GM23338 (cell line): ENCODE measurements at regions not wholly inside any gene's neighbourhood (a gene's known extent, or its start where the extent isn't known, plus 50 kb on each side); places are given as distances from the start of the nearest gene placed in this dataset.

Source experiments
- CREB1 ChIP-seq: fragments of 250-450 bp; sonication (Bioruptor Pico); IDR thresholded peaks from 2 replicates; pipeline ENCODE4 v1.5.0; 2020; ENCODE audit warnings: low read depth, mild to moderate bottlenecking, moderate library complexity
- CTCF ChIP-seq, 2 experiments: fragments of 200-600 bp in 1 of 2; sonication (generic) in 1 of 2; conservative IDR thresholded peaks; 2 replicates each; pipeline versions ENCODE4 v1.5.1 to v1.6.1; 2016 to 2017; ENCODE audit warnings: antibody characterized with exemption in 2 of 2, low read depth in 2 of 2, mild to moderate bottlenecking in 2 of 2, moderate library complexity in 1 of 2
- ETS1 ChIP-seq: IDR thresholded peaks from 2 replicates; pipeline ENCODE4 v1.6.1; 2016; ENCODE audit warnings: antibody characterized with exemption
- EZH2 ChIP-seq: fragments of 200-600 bp; sonication (generic); IDR thresholded peaks from one replicate; pipeline ENCODE4 v1.8.0; 2017; ENCODE audit warnings: antibody characterized with exemption, mild to moderate bottlenecking, low read depth; ENCODE audit not compliant: unreplicated experiment
- EZH2phosphoT487 ChIP-seq: fragments of 200-600 bp; sonication (generic); IDR thresholded peaks from one replicate; pipeline ENCODE4 v1.8.1; 2018; ENCODE audit warnings: antibody characterized with exemption; ENCODE audit not compliant: unreplicated experiment
- JUNB ChIP-seq: IDR thresholded peaks from one replicate; pipeline ENCODE4 v1.6.1; 2016; ENCODE audit warnings: antibody characterized with exemption; ENCODE audit not compliant: unreplicated experiment
- NANOG ChIP-seq: IDR thresholded peaks from 2 replicates; pipeline ENCODE4 v1.6.1; 2016; ENCODE audit warnings: antibody characterized with exemption, borderline replicate concordance
- POLR2AphosphoS5 ChIP-seq: IDR thresholded peaks from 2 replicates; pipeline ENCODE4 v1.6.1; 2016; ENCODE audit warnings: antibody characterized with exemption, low read depth
- REST ChIP-seq: IDR thresholded peaks from one replicate; pipeline ENCODE4 v1.6.1; 2018; ENCODE audit warnings: antibody characterized with exemption; ENCODE audit not compliant: unreplicated experiment
- STAT1 ChIP-seq: IDR thresholded peaks from one replicate; pipeline ENCODE4 v1.6.1; 2016; ENCODE audit warnings: antibody characterized with exemption; ENCODE audit not compliant: unreplicated experiment
- ZNF331 ChIP-seq: fragments of 250-450 bp; sonication (Bioruptor Pico); IDR thresholded peaks from 2 replicates; pipeline ENCODE4 v1.5.0; 2020; ENCODE audit warnings: low read depth, mild to moderate bottlenecking, moderate library complexity

GRCh38 chr1:58045094-58045705, 501.3 kb downstream of the OMA1 start:
- TF ChIP-seq CTCF (conservative IDR thresholded peaks at IDR 0.05; ENCODE audit: low read depth in 2 of 2) (no peak), EZH2phosphoT487 (no peak), REST (no peak), JUNB (no peak), EZH2 (no peak), ETS1 (no peak), STAT1 (no peak), CREB1 (no peak), ZNF331 (CRISPR knock-in tag) (no peak), POLR2AphosphoS5 (no peak), NANOG (no peak)
